ENCODE measurements at regions not wholly inside any gene's neighbourhood (a gene's known extent, or its start where the extent isn't known, plus 50 kb on each side); places are given as distances from the start of the nearest gene placed in this dataset.

DNA sequence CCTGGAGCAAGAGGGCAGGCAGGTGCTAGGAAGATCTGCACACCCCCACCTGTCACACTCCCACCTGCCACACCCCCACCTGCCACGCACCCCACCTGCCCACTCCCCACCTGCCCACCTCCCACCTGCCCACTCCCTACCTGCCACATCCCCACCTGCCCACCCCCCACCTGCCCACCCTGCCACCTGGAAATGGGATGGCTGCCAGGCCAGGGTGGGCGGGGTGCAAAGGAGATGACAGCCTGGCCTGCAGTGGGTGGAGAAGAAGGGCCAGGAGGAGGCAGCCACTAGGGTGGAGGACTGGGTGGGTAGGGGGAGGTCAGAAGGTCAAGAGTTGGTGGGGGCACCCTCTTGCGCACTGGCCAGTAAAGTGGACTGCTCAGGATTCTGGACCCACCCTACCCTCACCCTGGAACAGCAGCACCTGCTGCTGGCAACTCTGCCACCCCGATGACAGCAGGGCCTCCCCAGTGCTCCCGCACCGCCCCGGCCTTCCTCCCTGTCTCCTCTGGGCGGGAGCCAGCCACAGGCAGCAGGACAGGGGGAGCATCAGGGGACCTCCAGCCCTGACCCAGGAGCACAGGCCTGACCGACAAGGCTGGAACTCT, 66.8 kb upstream of the NKX1-1 start:
- DNase-seq: no peak

DNA sequence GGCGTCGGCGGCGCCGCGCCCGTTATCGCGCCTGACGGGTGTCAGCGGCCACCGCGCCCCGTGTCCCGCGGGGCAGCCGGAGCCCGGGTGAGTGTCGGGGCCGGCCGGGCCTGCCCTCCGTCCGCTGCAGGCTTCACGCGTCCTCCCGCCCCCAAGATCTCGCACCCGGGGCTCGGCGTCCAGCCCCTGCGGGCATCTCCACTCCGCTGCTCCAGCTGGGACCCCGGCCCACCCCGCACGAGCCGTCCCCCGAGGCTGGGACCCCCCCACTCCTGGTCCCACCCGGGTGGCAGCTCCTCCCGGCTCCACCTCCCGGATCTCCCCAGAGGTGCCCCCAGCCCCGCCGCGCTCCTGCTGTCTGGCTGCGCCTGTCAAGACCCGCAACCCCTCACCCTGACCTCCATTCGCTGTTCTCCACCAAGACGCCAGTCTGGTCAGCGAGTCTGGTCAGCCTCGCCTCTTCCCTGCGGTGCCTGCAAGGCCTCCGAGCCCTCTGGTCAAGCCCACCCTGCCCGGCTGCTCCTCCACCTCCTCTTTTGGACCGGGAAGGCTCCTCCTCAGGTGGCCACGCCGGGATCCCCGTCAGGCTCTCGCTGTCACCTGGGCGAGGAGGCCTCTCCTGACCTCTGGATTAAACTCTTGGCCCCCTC, 66.0 kb upstream of the NKX1-1 start:
- DNase-seq: no peak

DNA sequence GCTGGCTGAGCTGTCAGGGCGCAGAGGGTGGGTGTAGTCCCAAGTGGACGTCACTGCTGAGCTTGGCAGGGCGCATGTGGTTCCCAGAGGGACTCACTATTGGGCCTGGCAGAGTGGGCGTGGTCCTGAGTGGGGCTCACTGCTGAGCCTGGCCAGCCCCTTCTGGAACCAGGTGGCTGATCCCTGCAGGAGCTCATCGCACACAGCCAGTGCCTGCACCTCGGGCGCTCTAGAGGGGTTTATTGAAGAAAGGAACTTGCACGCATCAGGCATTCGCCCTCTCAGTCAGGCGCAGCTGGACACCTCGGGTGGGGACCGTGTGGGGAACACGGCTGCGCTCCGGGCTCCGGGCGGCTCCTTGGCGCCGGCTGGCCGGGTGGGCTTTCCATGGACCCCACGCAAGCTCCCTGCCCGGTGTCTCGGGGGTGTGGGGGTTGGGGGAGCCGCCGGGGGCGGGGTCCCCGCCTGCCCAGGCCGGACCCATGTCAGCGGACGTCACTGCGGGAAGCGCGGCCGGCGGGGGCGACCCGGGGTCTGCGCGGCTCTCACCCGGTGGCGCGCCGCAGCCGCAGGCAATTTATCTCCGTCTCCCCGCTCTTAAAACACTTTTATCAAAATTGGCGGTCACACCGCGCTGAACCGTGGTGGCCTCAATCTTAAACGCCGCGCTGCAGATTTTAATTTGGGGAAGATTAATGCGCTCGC, 65.4 kb upstream of the NKX1-1 start:
- no peak for DNase-seq

DNA sequence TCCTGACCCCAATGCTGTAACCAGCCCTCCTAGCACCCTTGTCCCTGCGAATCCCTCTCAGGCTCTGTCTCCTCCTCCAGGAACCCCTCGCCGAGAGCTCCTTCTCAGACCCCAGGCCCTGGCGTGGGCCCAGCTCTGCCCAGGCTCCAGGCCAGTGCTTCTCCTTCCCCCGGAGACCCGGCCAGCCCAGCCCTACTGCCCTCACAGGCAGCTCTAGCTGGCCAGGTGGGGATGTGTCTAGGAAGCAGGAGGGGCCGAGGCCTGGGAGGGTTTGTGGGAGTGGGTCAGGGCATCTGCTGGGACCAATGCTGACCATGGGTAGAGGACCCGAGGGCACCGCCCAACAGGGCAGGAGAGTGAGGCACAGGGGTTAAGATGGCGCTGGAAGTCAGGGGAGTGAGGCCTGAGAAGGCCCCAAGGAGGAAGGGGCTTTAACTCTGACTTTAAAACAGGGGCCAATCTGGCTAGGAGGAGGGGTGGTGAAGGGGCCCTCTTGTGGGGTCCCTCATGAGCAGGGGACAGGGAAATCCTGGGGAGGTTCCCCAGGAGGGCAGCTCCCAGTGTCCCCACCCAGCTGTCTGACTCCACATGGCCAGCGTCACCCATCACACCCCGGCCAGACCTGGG, 64.7 kb upstream of the NKX1-1 start:
- DNase-seq: no peak

DNA sequence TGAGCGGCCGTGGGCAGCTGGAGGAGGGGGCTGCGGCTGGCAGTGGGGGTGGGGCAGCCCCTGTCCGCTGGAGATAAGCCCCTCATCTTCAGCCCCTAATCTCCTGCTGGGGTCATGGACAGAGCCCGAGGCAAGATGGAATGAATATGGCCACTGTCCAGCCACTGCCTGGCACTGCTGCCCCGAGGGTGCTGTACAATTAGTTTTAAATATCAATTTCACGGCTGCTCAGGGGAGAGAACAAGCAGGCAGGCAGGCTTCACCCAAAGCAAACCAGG, 64.1 kb upstream of the NKX1-1 start:
- no peak for DNase-seq

DNA sequence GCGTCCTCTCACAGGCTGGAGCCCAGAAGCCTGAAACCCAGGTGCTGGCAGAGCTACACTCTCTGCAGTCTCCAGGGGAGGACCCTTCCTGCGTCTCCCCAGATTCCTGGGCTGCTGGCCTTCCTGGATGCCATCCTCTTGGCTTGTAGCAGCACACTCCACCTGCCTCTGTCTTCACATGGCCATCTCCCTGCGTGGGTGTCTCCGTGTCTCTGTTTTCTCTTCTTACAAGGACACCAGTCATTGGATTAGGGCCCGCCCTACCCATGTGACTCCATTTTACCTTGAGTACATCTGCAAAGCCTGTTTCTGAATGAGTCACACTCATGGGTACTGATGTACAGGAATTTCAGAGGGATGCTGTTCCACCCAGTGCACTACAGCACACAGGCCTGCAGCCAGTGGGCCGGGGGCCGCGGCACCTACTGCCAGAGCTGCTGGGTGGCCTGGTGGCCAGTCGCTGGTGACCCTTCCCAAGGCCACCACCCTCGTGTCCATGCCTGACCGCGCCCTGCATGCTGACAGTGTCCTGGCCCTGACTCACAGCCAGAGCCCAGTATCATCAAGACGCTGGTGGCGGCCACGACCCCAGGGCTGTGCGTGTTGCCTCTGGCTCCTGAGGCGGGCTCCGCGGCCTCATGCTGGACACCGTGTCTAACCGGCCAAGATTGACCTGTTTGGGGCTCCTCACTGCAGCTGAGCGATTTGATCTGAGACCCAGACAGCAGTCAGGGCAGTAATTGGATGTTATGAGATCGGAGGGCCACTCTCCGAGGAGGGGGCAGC, 63.6 kb upstream of the NKX1-1 start:
- DNase-seq: no peak

DNA sequence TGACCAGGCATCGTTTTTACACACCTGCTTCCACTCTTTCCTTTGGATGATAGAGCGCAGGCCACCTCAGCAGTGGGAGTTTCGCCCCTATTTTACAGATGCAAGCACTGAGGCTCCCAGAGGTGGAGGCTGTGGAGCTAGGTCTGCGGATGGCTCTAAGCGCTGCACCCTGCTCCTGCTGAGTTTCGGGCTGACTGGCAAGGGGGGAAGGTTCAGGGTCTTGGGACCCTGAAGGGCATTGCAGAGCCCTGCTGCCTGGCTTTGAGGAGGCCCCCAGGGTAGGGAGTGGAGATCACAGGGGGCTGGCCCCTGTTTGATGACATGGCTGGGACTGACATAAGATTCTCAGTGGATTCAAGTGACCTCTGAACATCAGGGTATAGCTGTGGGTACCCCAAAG, 62.8 kb upstream of the NKX1-1 start:
- DNase-seq: no peak

DNA sequence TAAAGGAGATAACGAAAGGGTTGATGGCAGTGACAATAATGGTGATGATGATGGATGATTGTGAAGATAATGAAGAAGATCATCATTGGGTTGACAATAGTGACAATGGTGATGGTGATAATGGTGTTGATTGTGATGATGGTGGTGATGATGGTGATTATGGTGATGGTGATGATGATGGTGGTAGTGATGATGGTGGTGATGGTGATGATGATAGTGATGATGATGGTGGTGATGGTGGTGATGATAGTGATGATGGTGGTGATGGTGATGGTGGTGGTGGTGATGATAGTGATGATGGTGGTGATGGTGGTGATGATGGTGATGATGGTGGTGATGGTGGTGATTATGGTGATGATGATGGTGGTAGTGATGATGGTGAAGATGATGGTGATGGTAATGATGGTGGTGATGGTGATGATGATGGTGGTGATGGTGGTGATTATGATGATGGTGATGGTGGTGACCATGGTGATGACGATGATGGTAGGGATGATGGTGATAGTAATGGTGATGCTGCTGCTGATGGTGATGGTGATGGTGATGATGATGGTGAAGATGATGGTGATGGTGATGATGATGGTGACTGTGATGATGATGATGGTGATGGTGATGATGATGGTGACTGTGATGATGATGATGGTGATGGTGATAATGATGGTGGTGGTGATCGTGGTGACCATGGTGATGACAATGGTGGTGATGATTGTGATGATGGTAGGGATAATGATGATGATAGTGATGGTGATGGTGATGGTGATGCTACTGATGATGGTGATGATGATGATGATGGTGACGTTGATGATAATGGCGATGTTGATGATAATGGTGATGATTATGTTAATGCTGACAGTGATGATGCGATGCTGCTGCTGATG, 61.6 kb upstream of the NKX1-1 start:
- DNase-seq: no peak

DNA sequence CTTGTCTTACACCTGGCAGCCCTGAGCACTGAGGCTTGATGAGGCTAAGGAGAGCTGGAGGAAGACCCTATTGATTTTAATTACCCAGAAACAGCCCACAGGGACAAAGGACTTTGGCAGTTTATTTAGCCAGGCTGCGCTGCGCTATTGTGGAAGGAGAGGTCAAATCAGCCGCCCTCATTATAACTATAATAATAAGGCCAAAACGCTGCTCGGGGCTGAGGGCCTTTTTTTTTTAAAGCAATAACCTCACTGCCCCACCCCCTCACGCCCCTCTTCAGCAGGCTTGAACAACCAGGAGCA, 60.6 kb upstream of the NKX1-1 start:
- no peak for DNase-seq

DNA sequence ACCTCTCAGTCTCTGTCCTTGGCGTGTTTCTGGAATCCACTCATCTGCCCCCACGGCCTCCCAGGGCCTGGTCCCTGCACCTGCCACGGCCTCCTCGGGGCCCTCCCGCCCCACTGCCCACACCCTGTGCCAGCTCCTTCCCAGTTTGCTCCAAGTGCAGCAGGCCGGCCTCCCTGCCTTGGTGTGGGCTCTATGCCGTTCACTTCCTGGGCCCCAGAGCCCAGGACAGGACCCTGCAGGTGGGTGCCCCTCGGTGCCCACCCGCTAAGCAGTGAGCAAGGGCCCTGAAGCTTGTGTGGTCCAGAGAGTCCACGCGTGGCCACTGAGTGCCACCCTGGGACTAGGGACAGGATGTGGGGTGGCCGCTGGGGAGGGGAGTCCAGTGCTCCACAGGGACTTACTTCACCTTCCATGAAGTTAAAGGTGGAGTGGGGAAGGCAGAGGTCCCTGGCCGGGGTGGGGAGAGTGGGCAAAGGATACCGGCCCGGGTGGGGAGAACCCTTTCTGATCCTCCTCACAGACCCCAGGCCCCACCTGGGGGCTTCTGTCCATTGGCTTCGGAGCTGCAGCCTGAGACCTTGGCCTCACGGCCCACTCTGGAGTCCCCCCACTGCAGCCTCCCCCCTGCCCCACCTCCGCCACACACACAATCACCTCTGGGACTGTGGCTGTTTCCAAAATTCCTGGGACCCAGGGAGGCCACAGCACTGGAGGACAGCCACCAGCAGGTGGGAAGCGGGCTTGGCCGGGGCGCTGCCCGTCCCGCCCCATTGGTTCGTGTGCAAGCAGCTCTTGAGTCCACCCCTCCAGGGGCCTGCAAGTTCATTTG, 60.0 kb upstream of the NKX1-1 start:
- DNase-seq: no peak

DNA sequence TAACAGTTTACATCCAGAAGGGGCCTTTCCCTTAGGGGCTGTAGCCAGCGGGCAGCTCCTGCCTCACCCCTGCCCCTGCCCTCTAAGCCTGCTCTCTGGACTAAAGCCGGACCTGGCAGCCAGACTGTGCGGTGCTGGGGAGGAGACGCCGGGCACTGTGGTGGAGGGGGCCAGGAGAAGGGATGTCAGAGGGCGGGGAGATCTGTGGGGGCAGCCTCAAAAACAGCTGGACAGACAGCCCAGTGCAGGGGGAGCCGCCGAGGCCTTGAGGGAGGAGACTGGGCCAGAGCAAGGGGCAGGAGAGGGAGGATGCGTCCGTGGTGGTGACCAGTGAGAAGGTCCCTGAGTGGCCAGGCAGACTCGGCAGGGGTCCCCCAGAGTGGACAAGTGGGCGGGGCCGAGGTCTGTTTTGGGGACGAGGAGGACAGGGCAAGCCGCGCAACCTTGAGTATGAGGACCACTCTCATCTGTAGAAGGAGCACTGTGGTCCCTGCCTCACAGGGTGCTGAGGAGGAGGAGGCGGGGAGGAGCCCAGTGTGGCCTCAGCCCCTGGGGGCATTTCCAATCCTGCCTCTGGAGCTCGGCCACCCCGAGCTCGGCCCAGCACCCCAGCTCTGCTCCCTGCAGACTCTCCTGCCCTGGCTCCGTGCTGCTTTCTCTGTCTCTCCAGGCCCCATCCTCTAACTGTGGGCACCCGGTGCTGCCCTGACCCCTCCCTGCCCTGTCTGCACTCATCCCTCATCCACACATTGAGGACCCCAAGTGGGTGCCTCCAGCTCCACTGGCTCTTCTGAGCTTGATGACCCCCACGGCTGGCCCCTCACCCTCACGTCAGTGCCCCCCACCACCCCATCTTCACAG, 59.2 kb upstream of the NKX1-1 start:
- DNase-seq: no peak

DNA sequence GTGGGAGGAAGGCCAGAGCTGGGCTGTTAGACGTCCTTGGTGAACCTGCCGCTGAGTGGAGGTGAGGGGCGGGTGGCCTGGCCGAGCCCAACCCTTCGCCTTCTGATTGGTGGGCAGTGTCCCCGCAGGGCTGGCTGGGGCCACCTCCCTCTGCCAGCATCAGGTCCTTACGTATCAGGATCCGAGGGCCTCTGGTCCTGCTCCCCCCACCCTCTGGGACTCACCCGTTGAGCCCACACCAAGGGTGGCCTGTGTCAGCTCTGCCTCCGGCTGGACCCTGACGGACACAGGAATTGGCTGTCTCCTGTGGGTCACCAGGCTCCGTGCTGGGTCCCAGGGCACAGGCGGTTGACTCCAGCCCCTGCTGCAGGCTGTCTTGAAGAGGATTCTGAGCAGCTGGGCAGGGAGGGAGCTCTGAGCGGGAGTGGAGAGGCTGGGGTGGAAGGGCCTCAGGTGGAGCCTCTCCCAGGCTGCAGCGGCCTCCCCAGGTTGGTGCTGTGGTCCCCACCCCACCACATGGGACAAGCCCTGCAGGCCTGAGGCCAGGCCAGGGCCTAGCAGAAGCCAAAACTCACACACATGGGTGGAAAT, 58.4 kb upstream of the NKX1-1 start:
- DNase-seq: no peak

DNA sequence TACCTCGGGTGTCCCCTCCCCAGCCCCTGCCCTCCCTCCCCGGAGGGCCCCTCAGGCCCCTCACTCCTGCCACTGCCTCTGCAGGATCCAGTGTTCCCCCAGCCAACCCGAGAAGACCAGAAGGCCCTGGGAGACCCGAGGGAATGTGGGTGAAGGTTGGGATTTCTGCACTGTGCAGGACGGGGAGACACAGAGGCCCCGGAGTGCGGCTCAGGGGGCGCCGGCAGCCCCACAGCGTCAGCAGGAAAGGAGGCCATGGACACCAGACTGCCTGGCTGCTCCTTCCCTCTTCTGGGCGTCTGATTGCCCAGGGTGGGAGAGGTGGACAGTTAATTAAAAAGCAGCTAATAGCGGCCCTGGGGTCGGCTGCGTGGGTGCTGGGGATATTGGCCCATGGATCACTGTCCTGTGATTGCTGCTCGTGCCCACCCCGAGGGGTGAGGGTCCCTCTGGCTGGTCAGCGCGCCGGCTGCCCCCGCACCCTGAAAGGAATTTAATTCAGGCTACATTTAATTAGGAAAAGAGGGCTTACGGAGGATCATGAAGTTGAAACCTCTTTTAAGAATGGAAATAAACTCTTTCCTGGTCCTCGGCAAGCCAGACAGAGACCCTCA, 57.8 kb upstream of the NKX1-1 start:
- DNase-seq: no peak

DNA sequence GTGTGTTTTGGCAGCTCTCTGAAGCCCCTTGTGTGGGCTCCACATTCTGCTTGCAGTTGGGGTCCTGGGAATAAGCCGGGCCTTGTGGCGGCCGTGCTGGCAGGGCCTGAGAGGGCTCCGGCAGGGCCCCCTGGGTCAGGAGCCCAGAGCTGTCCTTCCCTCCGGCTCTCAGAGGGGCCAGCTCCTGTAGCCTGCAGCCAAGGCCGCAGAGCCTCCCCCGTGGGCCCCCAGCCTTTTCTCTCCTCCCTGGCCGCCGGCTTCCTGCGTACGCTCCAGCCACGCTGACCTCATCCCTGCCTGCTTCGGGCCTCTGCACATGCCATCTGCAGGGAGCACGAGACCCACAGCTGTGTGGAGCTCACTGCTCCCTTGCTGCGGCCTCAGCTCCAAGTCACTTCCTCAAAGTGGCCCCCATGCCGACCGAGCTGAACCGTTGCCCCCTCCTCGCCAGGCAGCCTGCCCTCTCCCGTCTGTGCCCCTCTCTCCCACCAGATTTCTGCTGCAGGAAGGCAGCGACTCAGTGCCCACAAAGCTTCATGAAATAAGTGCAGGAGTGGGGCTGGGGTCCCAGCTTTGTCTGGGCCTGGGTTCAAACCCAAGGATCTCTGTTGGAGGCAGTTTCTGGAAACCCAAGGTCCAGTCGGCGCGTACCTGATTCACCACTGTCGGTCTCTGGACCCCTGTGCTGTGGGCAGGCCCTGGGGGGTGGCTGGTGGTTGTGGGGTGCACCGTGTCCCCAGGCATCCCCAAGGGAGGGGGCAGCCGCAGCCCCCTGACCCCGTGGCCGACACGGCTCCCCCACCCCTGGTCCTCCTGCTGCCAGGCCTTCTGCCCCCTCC, 57.1 kb upstream of the NKX1-1 start:
- DNase-seq: no peak

DNA sequence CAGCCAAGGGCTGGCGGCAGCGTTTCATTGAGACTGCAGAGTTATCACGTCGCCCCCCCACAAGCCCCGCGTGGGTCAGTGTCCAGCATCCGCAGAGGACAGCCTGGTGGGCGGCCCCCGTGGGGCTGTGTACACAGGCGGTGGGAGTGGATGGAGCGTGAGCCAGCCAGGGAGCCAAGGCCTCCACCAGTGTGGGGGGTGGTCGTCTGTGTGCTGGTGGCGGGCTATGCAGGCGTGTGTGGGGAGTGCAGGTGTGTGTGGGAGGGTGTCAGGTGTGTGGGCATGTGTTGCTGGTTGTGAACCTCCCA, 56.5 kb upstream of the NKX1-1 start:
- no peak for DNase-seq

DNA sequence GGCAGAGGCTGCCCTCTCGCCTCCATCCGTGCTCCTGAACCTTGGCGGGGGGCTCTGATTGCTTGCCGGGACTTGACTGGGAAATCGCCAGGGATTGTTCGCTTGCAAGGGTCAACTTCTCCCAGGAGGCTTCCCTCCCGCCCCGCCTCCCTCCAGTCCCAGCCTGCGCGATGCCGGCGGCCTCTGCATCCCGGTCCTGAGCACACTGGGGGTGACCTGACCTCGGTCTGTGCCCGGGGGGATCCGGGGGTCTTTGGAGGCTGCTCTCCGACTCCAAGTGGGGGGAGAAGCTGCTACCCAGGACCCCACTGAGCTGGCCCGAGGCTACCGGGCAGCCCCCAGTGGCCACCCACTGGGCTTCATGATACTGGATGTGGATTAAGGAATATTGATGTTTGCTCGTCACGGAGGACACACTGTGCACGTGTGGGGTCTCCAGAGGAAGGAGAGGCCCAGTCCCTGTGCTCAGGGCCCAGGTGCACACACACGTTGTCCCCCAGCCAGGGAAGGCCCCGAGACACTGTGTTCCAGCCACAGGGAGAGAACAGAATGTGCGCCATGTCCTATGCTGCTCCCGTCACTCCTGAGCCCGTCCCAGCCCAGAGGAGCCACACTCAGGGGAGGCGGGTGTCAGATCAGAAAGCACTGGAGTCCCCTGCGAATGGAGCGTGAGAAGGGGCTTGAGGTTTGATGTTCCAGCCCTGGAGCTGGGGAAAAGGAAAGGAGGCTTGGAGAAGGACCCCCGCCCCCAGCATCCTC, 55.9 kb upstream of the NKX1-1 start:
- no peak for DNase-seq

DNA sequence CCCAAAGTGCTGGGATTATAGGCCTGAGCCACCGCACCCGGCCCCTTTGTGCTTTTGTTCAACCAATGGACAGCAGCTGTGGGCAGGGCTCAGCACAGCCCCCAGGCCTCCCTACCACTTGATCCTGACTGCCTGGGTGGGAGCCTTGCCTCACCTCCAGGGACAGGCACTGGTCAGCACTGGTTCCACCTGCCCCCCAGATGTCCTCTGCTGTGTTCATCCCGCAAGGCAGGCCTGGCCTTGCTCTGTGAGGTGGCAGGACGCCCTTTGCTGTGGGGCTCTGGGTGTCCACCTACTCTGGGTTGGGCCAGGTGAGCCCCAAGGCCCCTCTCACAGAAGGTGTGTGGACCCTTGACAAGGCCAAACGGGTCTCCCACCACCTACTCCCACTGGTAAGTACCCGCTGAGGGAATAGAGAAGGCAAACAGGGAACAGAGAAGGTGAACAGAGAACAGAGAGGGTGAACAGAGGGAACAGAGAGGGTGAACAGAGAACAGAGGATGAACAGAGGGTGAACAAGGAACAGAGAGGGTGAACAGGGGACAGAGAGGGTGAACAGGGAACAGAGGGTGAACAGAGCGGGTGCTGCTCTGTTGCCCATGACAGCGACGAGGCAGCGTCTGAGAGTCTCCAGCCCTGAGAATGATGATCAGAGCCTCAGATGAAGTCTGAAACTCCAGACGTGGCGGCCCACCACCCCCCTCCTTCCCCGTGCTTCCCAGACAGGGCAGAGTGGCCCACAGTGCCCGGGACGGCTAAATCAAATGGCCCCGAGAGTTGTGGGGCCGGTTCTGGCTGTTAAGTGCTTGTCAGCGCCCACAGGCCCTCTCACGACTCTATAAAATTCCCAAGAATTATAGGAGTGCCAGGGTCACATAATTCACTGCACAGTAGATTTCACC, 55.0 kb upstream of the NKX1-1 start:
- no peak for DNase-seq
